HL-60 (cell line): ENCODE measurements at regions not wholly inside any gene's neighbourhood (a gene's known extent, or its start where the extent isn't known, plus 50 kb on each side); places are given as distances from the start of the nearest gene placed in this dataset.

ENCODE experiments used
- DNase-seq, 2 experiments: peaks; one replicate each; pipeline ENCODE4 v3.0.0-alpha.2; 2010 to 2020; ENCODE audit warnings: low read depth in 1 of 2, low spot score in 1 of 2
- H3K27ac ChIP-seq: fragments of 250-450 bp; sonication (Bioruptor Pico); replicated peaks from 2 replicates; pipeline ENCODE4 v1.5.1; 2020; ENCODE audit warnings: mild to moderate bottlenecking, moderate library complexity
- H3K27me3 ChIP-seq: fragments of 250-450 bp; sonication (Bioruptor Pico); 2 replicates; pipeline ENCODE4 v1.5.1; 2021; ENCODE audit warnings: mild to moderate bottlenecking, moderate library complexity; ENCODE audit not compliant: insufficient read depth, poor library complexity, severe bottlenecking
- H3K4me3 ChIP-seq: replicated peaks from 2 replicates; pipeline ENCODE4 v1.5.1; 2011; ENCODE audit warnings: mild to moderate bottlenecking, control low read depth, low read length; ENCODE audit not compliant: insufficient read depth
- GABPA ChIP-seq: IDR thresholded peaks from 2 replicates; pipeline ENCODE4 v1.6.1; 2012; ENCODE audit warnings: low read depth
- POLR2AphosphoS5 ChIP-seq: IDR thresholded peaks from 2 replicates; pipeline ENCODE4 v1.6.1; 2012; ENCODE audit warnings: low read depth
- REST ChIP-seq: IDR thresholded peaks from 2 replicates; pipeline ENCODE4 v1.6.1; 2012; ENCODE audit warnings: low read depth; ENCODE audit not compliant: insufficient replicate concordance
- SPI1 ChIP-seq: IDR thresholded peaks from 2 replicates; pipeline ENCODE4 v1.6.1; 2012; ENCODE audit warnings: low read depth, mild to moderate bottlenecking, borderline replicate concordance
- TF ChIP-seq, protein P1 (sequence below): IDR thresholded peaks from one replicate; pipeline ENCODE4 v1.5.1; 2011; ENCODE audit warnings: low read length, control low read depth, inconsistent platforms; ENCODE audit not compliant: insufficient read depth

- Histone ChIP-seq H3K27me3 (no peaks in the 10 kb centered on the region), H3K4me3 (no peak overlapping the region), H3K27ac (no peak overlapping the region)
- DNase-seq: no peak
- TF ChIP-seq REST (no peak), SPI1 (no peak), POLR2AphosphoS5 (no peak), GABPA (no peak)
- TF ChIP-seq, protein P1, sequence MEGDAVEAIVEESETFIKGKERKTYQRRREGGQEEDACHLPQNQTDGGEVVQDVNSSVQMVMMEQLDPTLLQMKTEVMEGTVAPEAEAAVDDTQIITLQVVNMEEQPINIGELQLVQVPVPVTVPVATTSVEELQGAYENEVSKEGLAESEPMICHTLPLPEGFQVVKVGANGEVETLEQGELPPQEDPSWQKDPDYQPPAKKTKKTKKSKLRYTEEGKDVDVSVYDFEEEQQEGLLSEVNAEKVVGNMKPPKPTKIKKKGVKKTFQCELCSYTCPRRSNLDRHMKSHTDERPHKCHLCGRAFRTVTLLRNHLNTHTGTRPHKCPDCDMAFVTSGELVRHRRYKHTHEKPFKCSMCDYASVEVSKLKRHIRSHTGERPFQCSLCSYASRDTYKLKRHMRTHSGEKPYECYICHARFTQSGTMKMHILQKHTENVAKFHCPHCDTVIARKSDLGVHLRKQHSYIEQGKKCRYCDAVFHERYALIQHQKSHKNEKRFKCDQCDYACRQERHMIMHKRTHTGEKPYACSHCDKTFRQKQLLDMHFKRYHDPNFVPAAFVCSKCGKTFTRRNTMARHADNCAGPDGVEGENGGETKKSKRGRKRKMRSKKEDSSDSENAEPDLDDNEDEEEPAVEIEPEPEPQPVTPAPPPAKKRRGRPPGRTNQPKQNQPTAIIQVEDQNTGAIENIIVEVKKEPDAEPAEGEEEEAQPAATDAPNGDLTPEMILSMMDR: no peak
Observed at GRCh38 chr17:52271781-52272180, 113.3 kb upstream of the CA10 start.

DNA sequence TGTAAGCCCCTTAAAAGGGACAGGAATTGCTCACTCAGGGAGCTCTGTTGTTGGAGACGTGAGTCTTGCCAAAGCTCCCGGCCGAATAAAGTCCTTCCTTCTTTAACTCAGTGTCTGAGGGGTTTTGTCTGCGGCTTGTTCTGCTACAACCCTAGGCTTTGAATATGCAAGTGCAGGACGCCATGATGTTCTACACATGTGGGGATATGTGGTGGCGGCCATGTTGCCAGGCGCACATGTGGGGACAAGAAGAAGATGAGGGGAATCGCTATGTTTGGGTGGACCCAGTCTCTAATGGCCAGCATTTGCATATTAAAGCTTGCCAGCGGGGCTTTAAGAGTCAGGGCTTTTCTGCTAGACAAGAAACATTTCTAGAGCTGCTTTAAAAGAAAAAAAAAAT is 96.8 kb upstream of the CA10 start:
- TF ChIP-seq SPI1: no peak
- no peak for TF ChIP-seq GABPA
- TF ChIP-seq, protein P1: no peak
- TF ChIP-seq POLR2AphosphoS5: no peak
- TF ChIP-seq REST: no peak
- no peak overlapping the region for H3K4me3 ChIP-seq
- H3K27me3 ChIP-seq: no peaks in the 10 kb centered on the region
- no peak overlapping the region for H3K27ac ChIP-seq
- no peak for DNase-seq

DNA sequence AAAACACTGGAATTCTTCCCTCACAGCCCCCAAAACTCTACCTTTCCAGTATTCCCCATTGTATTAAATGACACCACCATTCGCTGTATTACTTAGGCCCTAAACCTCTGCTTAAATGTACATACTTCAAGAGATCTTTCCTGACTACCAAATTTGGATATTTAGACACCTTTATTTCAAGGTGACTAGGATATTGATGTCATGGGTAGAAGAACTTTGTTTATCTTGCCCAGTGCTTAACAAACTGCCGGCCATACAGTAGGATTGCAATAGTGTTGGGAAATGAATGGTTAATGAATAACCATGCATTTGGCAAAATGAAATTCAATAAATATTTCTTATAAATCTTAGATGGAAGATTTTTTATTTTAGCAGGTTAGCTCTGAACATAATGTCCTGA is 86.2 kb upstream of the CA10 start:
- Histone ChIP-seq H3K27me3 (no peaks in the 10 kb centered on the region), H3K4me3 (no peak overlapping the region), H3K27ac (no peak overlapping the region)
- TF ChIP-seq POLR2AphosphoS5 (no peak), GABPA (no peak), REST (no peak), SPI1 (no peak)
- TF ChIP-seq, protein P1: no peak
- no peak for DNase-seq
